Keratinocyte (primary cell): ENCODE measurements at regions not wholly inside any gene's neighbourhood (a gene's known extent, or its start where the extent isn't known, plus 50 kb on each side); places are given as distances from the start of the nearest gene placed in this dataset.

ENCODE experiments used
- DNase-seq: peaks from one replicate; pipeline ENCODE4 v3.0.0-alpha.2; 2011; ENCODE audit warnings: low read depth, missing footprints, low spot score
- FAIRE-seq: peaks from 2 replicates; lab custom pipeline; 2011; peaks lifted over from hg19 to GRCh38; lab: Jason Lieb, UNC
- H2AFZ ChIP-seq: 2 replicates; pipeline ENCODE4 v1.6.0; 2012; ENCODE audit warnings: low read length, control low read depth, inconsistent platforms; ENCODE audit not compliant: control insufficient read depth
- H3K27ac ChIP-seq: 2 replicates; pipeline ENCODE4 v1.5.1; 2011; ENCODE audit warnings: low read length; ENCODE audit not compliant: control insufficient read depth, insufficient read depth
- H3K27me3 ChIP-seq: 3 replicates; pipeline ENCODE4 v1.6.0; 2011; ENCODE audit warnings: low read length; ENCODE audit not compliant: control insufficient read depth, insufficient read depth; ENCODE audit errors: extremely low read depth
- H3K36me3 ChIP-seq, 2 experiments: 2 replicates in 1 of 2; 3 replicates in 1 of 2; pipeline ENCODE4 v1.5.1; 2011; ENCODE audit warnings: low read length in 2 of 2, mild to moderate bottlenecking in 1 of 2; ENCODE audit not compliant: control insufficient read depth in 2 of 2, insufficient read depth in 2 of 2; ENCODE audit errors: extremely low read depth in 1 of 2
- H3K4me1 ChIP-seq: 3 replicates; pipeline ENCODE4 v1.5.1; 2011; ENCODE audit warnings: low read length; ENCODE audit not compliant: control insufficient read depth, insufficient read depth; ENCODE audit errors: extremely low read depth
- H3K4me2 ChIP-seq: 3 replicates; pipeline ENCODE4 v1.6.0; 2011; ENCODE audit warnings: low read depth, low read length; ENCODE audit not compliant: control insufficient read depth, insufficient read depth; ENCODE audit errors: extremely low read depth
- H3K4me3 ChIP-seq, 3 experiments: fragments of 200-600 bp in 1 of 3; sonication (generic) in 1 of 3; 2 replicates in 2 of 3; 3 replicates in 1 of 3; pipeline ENCODE4 v1.5.1; 2011 to 2016; ENCODE audit warnings: low read length in 3 of 3, mild to moderate bottlenecking in 3 of 3, control low read depth in 2 of 3, inconsistent platforms in 1 of 3, low read depth in 1 of 3, mixed read lengths in 1 of 3, mixed run types in 1 of 3, moderate library complexity in 1 of 3; ENCODE audit not compliant: control insufficient read depth in 2 of 3, insufficient read depth in 2 of 3; ENCODE audit errors: extremely low read depth in 1 of 3
- H3K79me2 ChIP-seq: 2 replicates; pipeline ENCODE4 v1.6.0; 2012; ENCODE audit warnings: low read length; ENCODE audit not compliant: control insufficient read depth, insufficient read depth
- H3K9ac ChIP-seq: 3 replicates; pipeline ENCODE4 v1.6.0; 2011; ENCODE audit warnings: low read length; ENCODE audit not compliant: control insufficient read depth, insufficient read depth; ENCODE audit errors: extremely low read depth
- H3K9me1 ChIP-seq: 3 replicates; pipeline ENCODE4 v1.6.0; 2011; ENCODE audit warnings: low read length; ENCODE audit not compliant: control insufficient read depth, insufficient read depth; ENCODE audit errors: extremely low read depth
- H3K9me3 ChIP-seq: 2 replicates; pipeline ENCODE4 v1.5.1; 2012; ENCODE audit warnings: low read depth, low read length; ENCODE audit not compliant: control insufficient read depth
- H4K20me1 ChIP-seq: 3 replicates; pipeline ENCODE4 v1.6.0; 2011; ENCODE audit warnings: low read length; ENCODE audit not compliant: control insufficient read depth, insufficient read depth; ENCODE audit errors: extremely low read depth
- EZH2 ChIP-seq: IDR thresholded peaks from one replicate; pipeline ENCODE4 v1.6.1; 2012; ENCODE audit warnings: inconsistent platforms, mild to moderate bottlenecking, low read length, moderate library complexity
- dilution Hi-C: fragments of 300-500 bp; cut with MboI; formaldehyde crosslinking; loops from one replicate; pipeline ENCODE4 v1.7.0; 2020; ENCODE audit warnings: low sequenced_read_pairs; ENCODE audit not compliant: extremely low pct_ligation_motif_present
- TF ChIP-seq, protein P1 (sequence below), 3 experiments: IDR thresholded peaks in 1 of 3; conservative IDR thresholded peaks in 1 of 3; optimal IDR thresholded peaks in 1 of 3; 2 replicates in 2 of 3; 3 replicates in 1 of 3; pipeline versions ENCODE3 to v1.5.1; 2011; ENCODE audit warnings: low read length in 3 of 3, mild to moderate bottlenecking in 3 of 3, moderate library complexity in 2 of 3, control low read depth in 1 of 3, inconsistent platforms in 1 of 3; ENCODE audit not compliant: insufficient read depth in 2 of 3; ENCODE audit errors: extremely low read depth in 1 of 3

GRCh38 chr2:236673126-236673822 lies 103.6 kb downstream of the ACKR3 start:
- H3K9me1 ChIP-seq: no peaks in the 10 kb centered on the region
- H4K20me1 ChIP-seq: no peaks in the 10 kb centered on the region
- dilution Hi-C loops: no loop called here
- TF ChIP-seq, protein P1, sequence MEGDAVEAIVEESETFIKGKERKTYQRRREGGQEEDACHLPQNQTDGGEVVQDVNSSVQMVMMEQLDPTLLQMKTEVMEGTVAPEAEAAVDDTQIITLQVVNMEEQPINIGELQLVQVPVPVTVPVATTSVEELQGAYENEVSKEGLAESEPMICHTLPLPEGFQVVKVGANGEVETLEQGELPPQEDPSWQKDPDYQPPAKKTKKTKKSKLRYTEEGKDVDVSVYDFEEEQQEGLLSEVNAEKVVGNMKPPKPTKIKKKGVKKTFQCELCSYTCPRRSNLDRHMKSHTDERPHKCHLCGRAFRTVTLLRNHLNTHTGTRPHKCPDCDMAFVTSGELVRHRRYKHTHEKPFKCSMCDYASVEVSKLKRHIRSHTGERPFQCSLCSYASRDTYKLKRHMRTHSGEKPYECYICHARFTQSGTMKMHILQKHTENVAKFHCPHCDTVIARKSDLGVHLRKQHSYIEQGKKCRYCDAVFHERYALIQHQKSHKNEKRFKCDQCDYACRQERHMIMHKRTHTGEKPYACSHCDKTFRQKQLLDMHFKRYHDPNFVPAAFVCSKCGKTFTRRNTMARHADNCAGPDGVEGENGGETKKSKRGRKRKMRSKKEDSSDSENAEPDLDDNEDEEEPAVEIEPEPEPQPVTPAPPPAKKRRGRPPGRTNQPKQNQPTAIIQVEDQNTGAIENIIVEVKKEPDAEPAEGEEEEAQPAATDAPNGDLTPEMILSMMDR (optimal IDR thresholded peaks at IDR 0.05 in 1 of 3, IDR thresholded peaks at IDR 0.05 in 1 of 3, conservative IDR thresholded peaks at IDR 0.05 in 1 of 3; ENCODE audit: extremely low read depth in 1 of 3, insufficient read depth in 2 of 3, low read length in 3 of 3): no peak
- TF ChIP-seq EZH2: no peak
- H3K79me2 ChIP-seq: no peaks in the 10 kb centered on the region
- H3K4me3 ChIP-seq: no peak overlapping the region
- no peaks in the 10 kb centered on the region for H3K9me3 ChIP-seq
- H2AFZ ChIP-seq: no peak overlapping the region
- DNase-seq (no peak), FAIRE-seq (no peak)
- H3K4me2 ChIP-seq: no peak overlapping the region
- no peaks in the 10 kb centered on the region for H3K36me3 ChIP-seq
- H3K27me3 ChIP-seq: no peaks in the 10 kb centered on the region
- H3K27ac ChIP-seq: no peak overlapping the region
- H3K9ac ChIP-seq: no peak overlapping the region
- H3K4me1 ChIP-seq: peaks cover 15% of the 10 kb centered on the region

DNA sequence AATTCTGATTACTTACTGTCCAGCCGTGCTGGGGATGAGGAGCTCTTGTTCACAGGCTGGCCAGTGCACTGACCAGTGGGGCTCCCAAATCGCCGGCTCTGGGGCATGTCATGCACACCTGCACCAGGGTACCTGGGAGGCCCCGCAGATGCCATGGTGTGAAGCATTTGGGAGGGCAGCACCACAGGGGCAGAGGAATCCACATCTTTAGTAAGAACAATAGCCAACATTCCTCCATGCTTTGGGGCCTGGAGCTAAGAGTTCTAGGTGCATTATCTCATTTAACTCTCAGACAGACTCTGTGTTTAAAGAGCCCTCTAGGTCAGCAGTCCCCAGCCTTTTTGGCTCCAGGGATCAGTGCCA lies 104.2 kb downstream of the ACKR3 start:
- TF ChIP-seq, protein P1 (optimal IDR thresholded peaks at IDR 0.05 in 1 of 3, IDR thresholded peaks at IDR 0.05 in 1 of 3, conservative IDR thresholded peaks at IDR 0.05 in 1 of 3; ENCODE audit: extremely low read depth in 1 of 3, insufficient read depth in 2 of 3, low read length in 3 of 3): no peak
- no peak for TF ChIP-seq EZH2
- Histone ChIP-seq H3K27me3 (no peaks in the 10 kb centered on the region), H3K9me3 (no peaks in the 10 kb centered on the region), H3K36me3 (no peaks in the 10 kb centered on the region), H3K4me3 (no peak overlapping the region), H3K79me2 (no peaks in the 10 kb centered on the region), H2AFZ (no peak overlapping the region), H3K27ac (no peak overlapping the region), H3K9me1 (no peaks in the 10 kb centered on the region), H3K9ac (no peak overlapping the region), H4K20me1 (no peaks in the 10 kb centered on the region), H3K4me2 (no peak overlapping the region), H3K4me1 (peaks cover 15% of the 10 kb centered on the region)
- DNase-seq (no peak), FAIRE-seq (no peak)
- dilution Hi-C loops: no loop called here
